GM04504 (cell line): ENCODE measurements at regions not wholly inside any gene's neighbourhood (a gene's known extent, or its start where the extent isn't known, plus 50 kb on each side); places are given as distances from the start of the nearest gene placed in this dataset.

Experiments
- DNase-seq: peaks from one replicate; pipeline ENCODE4 v3.0.0-alpha.2; 2012; ENCODE audit warnings: low read depth

- no peak for DNase-seq
Observed at GRCh38 chr3:177599837-177600236, 402.6 kb upstream of the TBL1XR1 start.

GRCh38 chr3:177600411-177600810 is 403.1 kb upstream of the TBL1XR1 start:
- no peak for DNase-seq

- no peak for DNase-seq
Observed at GRCh38 chr3:177601152-177601551, 403.9 kb upstream of the TBL1XR1 start.

GRCh38 chr3:177602601-177603147 is 405.4 kb upstream of the TBL1XR1 start:
- no peak for DNase-seq

GRCh38 chr3:177603148-177603603 is 405.9 kb upstream of the TBL1XR1 start:
- no peak for DNase-seq

- DNase-seq: no peak
Observed at GRCh38 chr3:177604181-177604580, 406.9 kb upstream of the TBL1XR1 start.

GRCh38 chr3:177606891-177607290 is 409.6 kb upstream of the TBL1XR1 start:
- no peak for DNase-seq

- DNase-seq: no peak
Observed at GRCh38 chr3:177607589-177607988, 410.3 kb upstream of the TBL1XR1 start.

GRCh38 chr3:177608443-177608842 is 411.2 kb upstream of the TBL1XR1 start:
- DNase-seq: no peak

- DNase-seq: no peak
Observed at GRCh38 chr3:177609613-177610012, 412.3 kb upstream of the TBL1XR1 start.

GRCh38 chr3:177610262-177610661 is 413.0 kb upstream of the TBL1XR1 start:
- no peak for DNase-seq

GRCh38 chr3:177610686-177611633 is 413.7 kb upstream of the TBL1XR1 start:
- no peak for DNase-seq

- DNase-seq: no peak
Observed at GRCh38 chr3:177611752-177612334, 414.6 kb upstream of the TBL1XR1 start.

- no peak for DNase-seq
Observed at GRCh38 chr3:177613901-177614300, 416.6 kb upstream of the TBL1XR1 start.

GRCh38 chr3:177615015-177615414 is 417.7 kb upstream of the TBL1XR1 start:
- DNase-seq: no peak

GRCh38 chr3:177618873-177619733 is 421.8 kb upstream of the TBL1XR1 start:
- no peak for DNase-seq

GRCh38 chr3:177620073-177620472 is 422.8 kb upstream of the TBL1XR1 start:
- no peak for DNase-seq

GRCh38 chr3:177622520-177622919 is 425.2 kb upstream of the TBL1XR1 start:
- no peak for DNase-seq

GRCh38 chr3:177622982-177623617 is 425.8 kb upstream of the TBL1XR1 start:
- no peak for DNase-seq

- DNase-seq: no peak
Observed at GRCh38 chr3:177624528-177625495, 427.5 kb upstream of the TBL1XR1 start.
